ENCODE measurements at regions not wholly inside any gene's neighbourhood (a gene's known extent, or its start where the extent isn't known, plus 50 kb on each side); places are given as distances from the start of the nearest gene placed in this dataset.

DNA sequence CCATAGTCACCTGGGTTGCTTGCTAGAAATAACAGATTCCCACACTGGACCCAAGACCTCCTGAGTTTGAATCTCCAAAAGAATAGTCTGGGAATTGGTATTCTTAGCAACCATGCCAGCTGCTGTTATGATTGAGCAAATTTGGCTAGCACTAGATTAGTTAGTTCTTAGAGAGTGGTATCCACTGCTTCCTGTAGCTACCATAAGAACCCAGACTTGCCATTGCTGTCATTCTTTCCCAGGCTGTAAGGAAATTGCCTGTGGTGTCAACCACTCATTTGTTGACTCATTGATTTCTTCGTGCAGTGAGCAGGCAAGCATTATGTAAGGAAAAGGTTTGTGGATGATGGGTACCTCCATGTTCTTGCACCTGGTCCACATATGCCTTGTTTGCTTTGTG lies 201.8 kb upstream of the RGS6 start:
- no peak overlapping the region for H3K4me2 ChIP-seq (ENCODE audit: insufficient read depth, low read length)
- dilution Hi-C loops (cut with MboI; ENCODE audit: extremely low pct_ligation_motif_present, low sequenced_read_pairs): no loop called here
- FAIRE-seq (peak; percentile 46), DNase-seq (ENCODE audit: low read depth, low spot score) (no peak)
- no peak overlapping the region for H3K27ac ChIP-seq (ENCODE audit: insufficient read depth, low read depth, low read length)
- no peaks in the 10 kb centered on the region for H3K4me1 ChIP-seq (ENCODE audit: control insufficient read depth, extremely low read depth, insufficient read depth, low read length)
- POLR2A ChIA-PET: no interaction called here
- H3K9me1 ChIP-seq (replicated peaks; ENCODE audit: control insufficient read depth, extremely low read depth, insufficient read depth, low read length): no peaks in the 10 kb centered on the region
- CTCF ChIA-PET: interaction anchor here (3.3 kb wide), 1 partner anchor 10 kb away, joined by 15 read pairs; no protein-coding TSS in a partner anchor
- TF ChIP-seq POLR2AphosphoS5 (IDR thresholded peaks at IDR 0.05; ENCODE audit: insufficient read depth, low read depth, low read length): no peak
- no peak for TF ChIP-seq POLR2A (IDR thresholded peaks at IDR 0.05; ENCODE audit: low read depth, low read length)
- TF ChIP-seq JUN (IDR thresholded peaks at IDR 0.05; ENCODE audit: borderline replicate concordance, insufficient read depth, insufficient read length, low read depth): no peak
- TF ChIP-seq GATA2 (IDR thresholded peaks at IDR 0.05; ENCODE audit: insufficient read depth, insufficient read length, low read depth, low read length): no peak
- no peak for TF ChIP-seq EZH2 (IDR thresholded peaks at IDR 0.05; ENCODE audit: borderline replicate concordance, low read depth, low read length, severe bottlenecking)
- TF ChIP-seq FOS (IDR thresholded peaks at IDR 0.05; ENCODE audit: borderline replicate concordance, insufficient read depth, low read length): no peak
- TF ChIP-seq, protein P1, sequence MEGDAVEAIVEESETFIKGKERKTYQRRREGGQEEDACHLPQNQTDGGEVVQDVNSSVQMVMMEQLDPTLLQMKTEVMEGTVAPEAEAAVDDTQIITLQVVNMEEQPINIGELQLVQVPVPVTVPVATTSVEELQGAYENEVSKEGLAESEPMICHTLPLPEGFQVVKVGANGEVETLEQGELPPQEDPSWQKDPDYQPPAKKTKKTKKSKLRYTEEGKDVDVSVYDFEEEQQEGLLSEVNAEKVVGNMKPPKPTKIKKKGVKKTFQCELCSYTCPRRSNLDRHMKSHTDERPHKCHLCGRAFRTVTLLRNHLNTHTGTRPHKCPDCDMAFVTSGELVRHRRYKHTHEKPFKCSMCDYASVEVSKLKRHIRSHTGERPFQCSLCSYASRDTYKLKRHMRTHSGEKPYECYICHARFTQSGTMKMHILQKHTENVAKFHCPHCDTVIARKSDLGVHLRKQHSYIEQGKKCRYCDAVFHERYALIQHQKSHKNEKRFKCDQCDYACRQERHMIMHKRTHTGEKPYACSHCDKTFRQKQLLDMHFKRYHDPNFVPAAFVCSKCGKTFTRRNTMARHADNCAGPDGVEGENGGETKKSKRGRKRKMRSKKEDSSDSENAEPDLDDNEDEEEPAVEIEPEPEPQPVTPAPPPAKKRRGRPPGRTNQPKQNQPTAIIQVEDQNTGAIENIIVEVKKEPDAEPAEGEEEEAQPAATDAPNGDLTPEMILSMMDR (IDR thresholded peaks at IDR 0.05; ENCODE audit: extremely low read depth in 1 of 2, insufficient read depth in 1 of 2, low read depth in 1 of 2, low read length in 2 of 2): no peak
- TF ChIP-seq MYC (IDR thresholded peaks at IDR 0.05; ENCODE audit: low read depth, low read length): no peak
- TF ChIP-seq, protein P2, sequence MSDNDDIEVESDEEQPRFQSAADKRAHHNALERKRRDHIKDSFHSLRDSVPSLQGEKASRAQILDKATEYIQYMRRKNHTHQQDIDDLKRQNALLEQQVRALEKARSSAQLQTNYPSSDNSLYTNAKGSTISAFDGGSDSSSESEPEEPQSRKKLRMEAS (IDR thresholded peaks at IDR 0.05; ENCODE audit: insufficient read depth, insufficient read length): no peak
- H4K20me1 ChIP-seq (replicated peaks; ENCODE audit: control insufficient read depth, extremely low read depth, insufficient read depth, low read length): no peaks in the 10 kb centered on the region
- H3K36me3 ChIP-seq (ENCODE audit: control insufficient read depth in 2 of 2, extremely low read depth in 1 of 2, insufficient read depth in 2 of 2, low read length in 2 of 2): peaks cover 0 to 11% of the 10 kb centered on the region in 2 experiments
- no TSS peak for BruUV-seq (replicated peaks)
- no peak overlapping the region for H3K9ac ChIP-seq (replicated peaks; ENCODE audit: extremely low read depth, insufficient read depth, low read length)
- H3K9me3 ChIP-seq (replicated peaks; ENCODE audit: control insufficient read depth, insufficient read depth, low read length): no peaks in the 10 kb centered on the region
- no peak overlapping the region for H3K4me3 ChIP-seq (replicated peaks in 1 of 3; ENCODE audit: insufficient read depth in 1 of 3, low read depth in 1 of 3, low read length in 3 of 3)
- H2AFZ ChIP-seq (ENCODE audit: low read depth, low read length): no peak overlapping the region
- no peaks in the 10 kb centered on the region for H3K27me3 ChIP-seq (ENCODE audit: control insufficient read depth in 2 of 2, insufficient read depth in 2 of 2, low read length in 2 of 2)
- H3K79me2 ChIP-seq (ENCODE audit: control insufficient read depth, insufficient read depth, low read length): no peaks in the 10 kb centered on the region
- intact Hi-C loops (cut with micrococcal nuclease): no loop called here
